Frontal cortex (tissue), 3 donors: ENCODE measurements at regions not wholly inside any gene's neighbourhood (a gene's known extent, or its start where the extent isn't known, plus 50 kb on each side); places are given as distances from the start of the nearest gene placed in this dataset.
"Not testable (repeated sequence)": the region's sequence is repeated elsewhere in the genome, so short reads cannot be mapped to it uniquely, and the experiment has no call there.

ENCODE experiments used
- DNase-seq, 2 donors: peaks; one replicate each; pipeline ENCODE4 v3.0.0; 2012; ENCODE audit warnings: low spot score in 2 of 2
- FAIRE-seq: peaks from 2 replicates; lab custom pipeline; 2012; peaks lifted over from hg19 to GRCh38; lab: Jason Lieb, UNC
- donor health status: control.
- donor health status: control.
- donor health status: control.

- DNase-seq, result no peak
- FAIRE-seq, result no peak
Observed at GRCh38 chr14:83071888-83072501, 1538.3 kb upstream of the SEL1L start.

- DNase-seq, result no peak
- no peak for FAIRE-seq
Observed at GRCh38 chr14:83085136-83085535, 1551.5 kb upstream of the SEL1L start.

- DNase-seq, result no peak
- FAIRE-seq, result no peak
Observed at GRCh38 chr14:83085725-83086124, 1552.1 kb upstream of the SEL1L start.

- FAIRE-seq, result not testable (repeated sequence)
Observed at GRCh38 chr14:83091991-83092956, 1558.6 kb upstream of the SEL1L start.

GRCh38 chr14:83096092-83096491 lies 1562.4 kb upstream of the SEL1L start:
- FAIRE-seq (no peak), DNase-seq (no peak)

More at GRCh38 chr14:83091991-83092956, 1558.6 kb upstream of the SEL1L start:
- DNase-seq, result not testable (repeated sequence)

- FAIRE-seq (no peak), DNase-seq (no peak)
Observed at GRCh38 chr14:83101846-83102245, 1568.2 kb upstream of the SEL1L start.

GRCh38 chr14:83118029-83118428 lies 1584.4 kb upstream of the SEL1L start:
- no peak for DNase-seq
- no peak for FAIRE-seq

- FAIRE-seq (no peak), DNase-seq (no peak)
Observed at GRCh38 chr14:83120187-83120586, 1586.5 kb upstream of the SEL1L start.

GRCh38 chr14:83126076-83126475 lies 1592.4 kb upstream of the SEL1L start:
- DNase-seq, result no peak
- FAIRE-seq, result no peak

- DNase-seq (no peak), FAIRE-seq (no peak)
Observed at GRCh38 chr14:83128783-83129182, 1595.1 kb upstream of the SEL1L start.

- DNase-seq (no peak), FAIRE-seq (no peak)
Observed at GRCh38 chr14:83129496-83129895, 1595.8 kb upstream of the SEL1L start.

GRCh38 chr14:83133981-83134645 lies 1600.5 kb upstream of the SEL1L start:
- DNase-seq (no peak), FAIRE-seq (no peak)

- DNase-seq, result no peak
- no peak for FAIRE-seq
Observed at GRCh38 chr14:83140756-83141155, 1607.1 kb upstream of the SEL1L start.

- DNase-seq (no peak), FAIRE-seq (no peak)
Observed at GRCh38 chr14:83147006-83147405, 1613.4 kb upstream of the SEL1L start.

GRCh38 chr14:83151571-83151970 lies 1617.9 kb upstream of the SEL1L start:
- no peak for FAIRE-seq
- DNase-seq, result no peak

GRCh38 chr14:83153081-83153480 lies 1619.4 kb upstream of the SEL1L start:
- no peak for FAIRE-seq
- DNase-seq, result no peak

- DNase-seq (no peak), FAIRE-seq (no peak)
Observed at GRCh38 chr14:83162361-83162929, 1628.8 kb upstream of the SEL1L start.

GRCh38 chr14:83163016-83163415 lies 1629.4 kb upstream of the SEL1L start:
- FAIRE-seq (no peak), DNase-seq (no peak)

- DNase-seq, result no peak
- FAIRE-seq, result no peak
Observed at GRCh38 chr14:83164016-83164415, 1630.4 kb upstream of the SEL1L start.

- DNase-seq (no peak), FAIRE-seq (no peak)
Observed at GRCh38 chr14:83164591-83164990, 1630.9 kb upstream of the SEL1L start.
